Liver (tissue), 8 donors: ENCODE measurements at regions not wholly inside any gene's neighbourhood (a gene's known extent, or its start where the extent isn't known, plus 50 kb on each side); places are given as distances from the start of the nearest gene placed in this dataset.

ENCODE experiments used
- DNase-seq: peaks from one replicate; pipeline ENCODE4 v3.0.0-alpha.2; 2017; ENCODE audit warnings: low spot score
- H3K27ac ChIP-seq, 2 donors: one replicate each; pipeline ENCODE4 v1.7.0; 2013; ENCODE audit warnings: inconsistent platforms in 2 of 2, low read length in 2 of 2, control low read depth in 1 of 2, low read depth in 1 of 2, mild to moderate bottlenecking in 1 of 2
- H3K27me3 ChIP-seq, 4 donors: one replicate each; pipeline versions ENCODE4 v1.6.1 to v1.7.0; 2013; ENCODE audit warnings: low read length in 3 of 4, inconsistent platforms in 1 of 4, mild to moderate bottlenecking in 1 of 4, moderate library complexity in 1 of 4; ENCODE audit not compliant: control insufficient read depth in 4 of 4, insufficient read depth in 4 of 4
- H3K36me3 ChIP-seq, 4 donors: one replicate each; pipeline versions ENCODE4 v1.6.1 to v1.7.0; 2013; ENCODE audit warnings: low read length in 3 of 4, mild to moderate bottlenecking in 3 of 4, low read depth in 1 of 4, moderate library complexity in 1 of 4; ENCODE audit not compliant: control insufficient read depth in 4 of 4, insufficient read depth in 3 of 4
- H3K4me1 ChIP-seq, 4 donors: one replicate each; pipeline versions ENCODE4 v1.6.1 to v1.7.0; 2013; ENCODE audit warnings: low read length in 3 of 4, mild to moderate bottlenecking in 3 of 4, moderate library complexity in 1 of 4; ENCODE audit not compliant: control insufficient read depth in 4 of 4, insufficient read depth in 4 of 4
- H3K4me3 ChIP-seq, 3 donors: one replicate each; pipeline versions ENCODE4 v1.6.1 to v1.7.0; 2013; ENCODE audit warnings: low read length in 3 of 3, control low read depth in 1 of 3, low read depth in 1 of 3, mild to moderate bottlenecking in 1 of 3
- H3K9ac ChIP-seq, 2 donors: one replicate each; pipeline ENCODE4 v1.7.0; 2013; ENCODE audit warnings: low read length in 2 of 2, mild to moderate bottlenecking in 2 of 2, moderate library complexity in 2 of 2, control low read depth in 1 of 2, low read depth in 1 of 2
- H3K9me3 ChIP-seq, 4 donors: one replicate each; pipeline versions ENCODE4 v1.6.1 to v1.7.0; 2013; ENCODE audit warnings: low read length in 3 of 4; ENCODE audit not compliant: control insufficient read depth in 4 of 4
- ATF3 ChIP-seq: IDR thresholded peaks from 2 replicates; pipeline ENCODE4 v1.6.1; 2016; ENCODE audit warnings: antibody characterized with exemption
- CTCF ChIP-seq: fragments of 150-350 bp; IDR thresholded peaks from 2 replicates; pipeline ENCODE4 v1.5.1; 2017; ENCODE audit warnings: improper control_type of control experiment, low read depth, low read length; ENCODE audit not compliant: missing input control
- EGR1 ChIP-seq, 2 donors: IDR thresholded peaks; 2 replicates each; pipeline ENCODE4 v1.6.1; 2016 to 2018; ENCODE audit warnings: antibody characterized with exemption in 2 of 2, low read depth in 2 of 2
- FOXA1 ChIP-seq: IDR thresholded peaks from 2 replicates; pipeline ENCODE4 v1.6.1; 2016; ENCODE audit warnings: antibody characterized with exemption
- FOXA2 ChIP-seq: IDR thresholded peaks from 2 replicates; pipeline ENCODE4 v1.6.1; 2016; ENCODE audit warnings: antibody characterized with exemption
- GABPA ChIP-seq, 2 donors: IDR thresholded peaks in 1 of 2; conservative IDR thresholded peaks in 1 of 2; 2 replicates each; pipeline ENCODE4 v1.6.1; 2016; ENCODE audit warnings: antibody characterized with exemption in 2 of 2, mild to moderate bottlenecking in 1 of 2, moderate library complexity in 1 of 2
- HNF4A ChIP-seq, 2 donors: conservative IDR thresholded peaks; 2 replicates each; pipeline ENCODE4 v1.6.1; 2016; ENCODE audit warnings: antibody characterized with exemption in 2 of 2, mild to moderate bottlenecking in 2 of 2
- HNF4G ChIP-seq: IDR thresholded peaks from 2 replicates; pipeline ENCODE4 v1.6.1; 2016; ENCODE audit warnings: antibody characterized with exemption
- JUND ChIP-seq, 2 donors: IDR thresholded peaks; 2 replicates each; pipeline ENCODE4 v1.6.1; 2016; ENCODE audit warnings: antibody characterized with exemption in 2 of 2
- MAX ChIP-seq: IDR thresholded peaks from 2 replicates; pipeline ENCODE4 v1.6.1; 2016; ENCODE audit warnings: antibody characterized with exemption
- NR2F2 ChIP-seq: IDR thresholded peaks from 2 replicates; pipeline ENCODE4 v1.6.1; 2016; ENCODE audit warnings: antibody characterized with exemption
- RAD21 ChIP-seq, 2 donors: IDR thresholded peaks; 2 replicates each; pipeline ENCODE4 v1.6.1; 2016; ENCODE audit warnings: antibody characterized with exemption in 2 of 2, mild to moderate bottlenecking in 2 of 2
- RXRA ChIP-seq, 2 donors: IDR thresholded peaks; 2 replicates each; pipeline ENCODE4 v1.6.1; 2017 to 2018; ENCODE audit warnings: antibody characterized with exemption in 2 of 2, mild to moderate bottlenecking in 1 of 2
- SP1 ChIP-seq: IDR thresholded peaks from 2 replicates; pipeline ENCODE4 v1.6.1; 2018; ENCODE audit warnings: antibody characterized with exemption, mild to moderate bottlenecking
- TAF1 ChIP-seq: conservative IDR thresholded peaks from 2 replicates; pipeline ENCODE4 v1.6.1; 2016; ENCODE audit warnings: antibody characterized with exemption, mild to moderate bottlenecking
- YY1 ChIP-seq: IDR thresholded peaks from 2 replicates; pipeline ENCODE4 v1.6.1; 2016; ENCODE audit warnings: antibody characterized with exemption, mild to moderate bottlenecking
- WGBS: extraction: QIAGEN DNeasy Blood & Tissue Kit; methylation state at CpG from one replicate; pipeline ENCODE4 v1.1.7; 2013; 5-methylcytosine and 5-hydroxymethylcytosine counted together
- TF ChIP-seq, protein P1 (sequence below): IDR thresholded peaks from 2 replicates; pipeline ENCODE4 v1.6.1; 2016; ENCODE audit warnings: antibody characterized with exemption, mild to moderate bottlenecking
- donor health status: healthy.
- donor health status: healthy.
- donor health status: healthy.
- donor health status: healthy.
- donor health status: healthy.

DNA sequence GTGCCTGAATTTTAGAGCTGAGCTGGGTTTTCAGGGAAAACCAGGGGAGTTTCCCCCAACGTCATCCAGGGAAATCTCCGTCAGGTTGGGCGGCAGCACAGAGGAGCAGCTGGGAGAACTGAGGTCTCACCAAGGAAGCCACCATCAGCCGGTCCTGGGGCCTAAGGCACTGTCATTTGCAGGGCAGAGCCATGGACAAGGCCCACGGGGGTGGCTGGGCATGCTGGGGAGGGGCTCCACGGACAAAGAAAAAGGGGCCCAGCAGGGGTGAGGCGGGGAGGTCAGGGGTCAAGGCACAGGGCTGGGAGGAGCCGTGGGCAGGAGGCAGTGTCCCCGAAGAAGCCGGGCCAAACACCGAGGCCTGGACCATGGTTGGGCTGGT lies 109.8 kb downstream of the HMX1 start:
- Histone ChIP-seq H3K27ac (no peak overlapping the region), H3K4me1 (no peaks in the 10 kb centered on the region), H3K9me3 (no peaks in the 10 kb centered on the region), H3K4me3 (no peak overlapping the region), H3K36me3 (no peaks in the 10 kb centered on the region), H3K9ac (no peak overlapping the region), H3K27me3 (peaks cover 0 to 4% (median 1%) of the 10 kb centered on the region in 4 donors)
- 52% methylated on average over 11 of the region's 11 CpGs for WGBS
- no peak for TF ChIP-seq GABPA (IDR thresholded peaks at IDR 0.05 in 1 of 2, conservative IDR thresholded peaks at IDR 0.05 in 1 of 2)
- no peak for TF ChIP-seq FOXA2
- TF ChIP-seq ATF3, result no peak
- TF ChIP-seq RAD21 (IDR thresholded peaks at IDR 0.05), result no peak
- no peak for TF ChIP-seq MAX
- TF ChIP-seq SP1, result no peak
- TF ChIP-seq, protein P1, sequence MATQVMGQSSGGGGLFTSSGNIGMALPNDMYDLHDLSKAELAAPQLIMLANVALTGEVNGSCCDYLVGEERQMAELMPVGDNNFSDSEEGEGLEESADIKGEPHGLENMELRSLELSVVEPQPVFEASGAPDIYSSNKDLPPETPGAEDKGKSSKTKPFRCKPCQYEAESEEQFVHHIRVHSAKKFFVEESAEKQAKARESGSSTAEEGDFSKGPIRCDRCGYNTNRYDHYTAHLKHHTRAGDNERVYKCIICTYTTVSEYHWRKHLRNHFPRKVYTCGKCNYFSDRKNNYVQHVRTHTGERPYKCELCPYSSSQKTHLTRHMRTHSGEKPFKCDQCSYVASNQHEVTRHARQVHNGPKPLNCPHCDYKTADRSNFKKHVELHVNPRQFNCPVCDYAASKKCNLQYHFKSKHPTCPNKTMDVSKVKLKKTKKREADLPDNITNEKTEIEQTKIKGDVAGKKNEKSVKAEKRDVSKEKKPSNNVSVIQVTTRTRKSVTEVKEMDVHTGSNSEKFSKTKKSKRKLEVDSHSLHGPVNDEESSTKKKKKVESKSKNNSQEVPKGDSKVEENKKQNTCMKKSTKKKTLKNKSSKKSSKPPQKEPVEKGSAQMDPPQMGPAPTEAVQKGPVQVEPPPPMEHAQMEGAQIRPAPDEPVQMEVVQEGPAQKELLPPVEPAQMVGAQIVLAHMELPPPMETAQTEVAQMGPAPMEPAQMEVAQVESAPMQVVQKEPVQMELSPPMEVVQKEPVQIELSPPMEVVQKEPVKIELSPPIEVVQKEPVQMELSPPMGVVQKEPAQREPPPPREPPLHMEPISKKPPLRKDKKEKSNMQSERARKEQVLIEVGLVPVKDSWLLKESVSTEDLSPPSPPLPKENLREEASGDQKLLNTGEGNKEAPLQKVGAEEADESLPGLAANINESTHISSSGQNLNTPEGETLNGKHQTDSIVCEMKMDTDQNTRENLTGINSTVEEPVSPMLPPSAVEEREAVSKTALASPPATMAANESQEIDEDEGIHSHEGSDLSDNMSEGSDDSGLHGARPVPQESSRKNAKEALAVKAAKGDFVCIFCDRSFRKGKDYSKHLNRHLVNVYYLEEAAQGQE, result no peak
- no peak for TF ChIP-seq HNF4A (conservative IDR thresholded peaks at IDR 0.05)
- TF ChIP-seq RXRA (IDR thresholded peaks at IDR 0.05), result no peak
- TF ChIP-seq YY1, result no peak
- TF ChIP-seq HNF4G, result no peak
- TF ChIP-seq FOXA1, result no peak
- no peak for TF ChIP-seq TAF1
- TF ChIP-seq EGR1 (IDR thresholded peaks at IDR 0.05; ENCODE audit: low read depth in 2 of 2), result no peak
- TF ChIP-seq CTCF, result no peak
- no peak for TF ChIP-seq NR2F2
- no peak for TF ChIP-seq JUND (IDR thresholded peaks at IDR 0.05)
- DNase-seq, result no peak

DNA sequence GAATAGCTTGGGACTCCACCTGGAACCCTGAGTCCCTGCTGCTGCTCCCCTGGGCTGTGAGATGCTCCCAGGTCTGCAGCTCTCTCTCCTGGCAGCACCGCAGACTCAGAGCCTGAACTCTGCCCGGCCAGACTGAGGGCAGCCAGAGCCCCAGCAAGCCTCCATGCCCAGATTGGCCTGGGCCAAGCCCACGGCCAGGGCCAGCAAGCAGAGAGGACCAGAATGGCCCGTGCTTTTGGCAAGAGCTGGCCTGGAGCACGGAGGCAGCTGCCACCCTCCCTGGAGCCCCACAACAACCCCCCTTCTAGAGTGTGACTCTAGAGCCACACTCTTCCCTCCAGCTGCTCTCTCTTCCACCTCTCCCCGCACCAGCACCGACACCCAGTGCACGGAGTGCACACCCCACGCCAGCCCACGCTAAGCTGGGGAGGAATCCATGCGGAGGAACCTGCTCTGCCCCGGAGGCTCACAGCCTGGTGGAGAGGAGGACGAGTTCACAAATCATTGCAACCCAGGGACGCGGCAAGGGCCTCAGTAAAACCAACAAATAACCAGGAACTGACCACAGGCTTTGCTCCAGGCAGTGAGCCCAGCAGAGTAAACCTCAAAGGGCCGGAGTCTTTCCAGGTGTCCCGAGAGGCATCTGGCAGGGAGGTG lies 110.3 kb downstream of the HMX1 start:
- Histone ChIP-seq H3K4me1 (no peaks in the 10 kb centered on the region), H3K36me3 (no peaks in the 10 kb centered on the region), H3K27me3 (peaks cover 0 to 4% (median 1%) of the 10 kb centered on the region in 4 donors), H3K27ac (no peak overlapping the region), H3K4me3 (no peak overlapping the region), H3K9me3 (no peaks in the 10 kb centered on the region), H3K9ac (no peak overlapping the region)
- DNase-seq, result no peak
- 61% methylated on average over 17 of the region's 17 CpGs for WGBS
- TF ChIP-seq, protein P1, result no peak
- no peak for TF ChIP-seq FOXA2
- TF ChIP-seq HNF4G, result no peak
- no peak for TF ChIP-seq MAX
- TF ChIP-seq TAF1, result no peak
- no peak for TF ChIP-seq RAD21 (IDR thresholded peaks at IDR 0.05)
